ENCODE measurements at regions not wholly inside any gene's neighbourhood (a gene's known extent, or its start where the extent isn't known, plus 50 kb on each side); places are given as distances from the start of the nearest gene placed in this dataset.
"Not testable (repeated sequence)": the region's sequence is repeated elsewhere in the genome, so short reads cannot be mapped to it uniquely, and the experiment has no call there.

GRCh38 chr6:134821928-134822864, 127.7 kb downstream of the ALDH8A1 start:
- DNase-seq (ENCODE audit: low read depth): no peak

DNA sequence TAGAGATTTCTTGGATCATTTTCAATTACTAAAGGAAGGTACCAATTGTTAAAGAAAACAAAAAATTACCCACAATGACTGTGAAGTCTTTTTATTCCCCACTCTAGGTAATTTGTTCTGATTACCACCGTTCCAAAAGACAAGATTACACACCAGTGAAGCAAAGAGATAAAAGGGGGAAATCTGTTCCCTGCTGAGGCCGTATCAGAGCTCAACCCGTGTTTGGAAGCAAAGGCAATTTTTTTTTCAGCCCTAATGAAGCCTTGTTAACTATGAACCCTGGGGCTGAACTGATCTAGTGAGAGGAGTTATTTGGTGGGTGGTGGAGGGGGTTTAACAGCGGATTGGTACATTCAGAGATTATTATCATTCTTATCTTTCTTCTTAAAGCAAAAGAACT, 128.5 kb downstream of the ALDH8A1 start:
- DNase-seq (ENCODE audit: low read depth): no peak

GRCh38 chr6:134819863-134820800, 129.8 kb downstream of the ALDH8A1 start:
- DNase-seq (ENCODE audit: low read depth): no peak

- DNase-seq (ENCODE audit: low read depth): no peak
These were observed 130.7 kb downstream of the ALDH8A1 start for GRCh38 chr6:134819236-134819635.

DNA sequence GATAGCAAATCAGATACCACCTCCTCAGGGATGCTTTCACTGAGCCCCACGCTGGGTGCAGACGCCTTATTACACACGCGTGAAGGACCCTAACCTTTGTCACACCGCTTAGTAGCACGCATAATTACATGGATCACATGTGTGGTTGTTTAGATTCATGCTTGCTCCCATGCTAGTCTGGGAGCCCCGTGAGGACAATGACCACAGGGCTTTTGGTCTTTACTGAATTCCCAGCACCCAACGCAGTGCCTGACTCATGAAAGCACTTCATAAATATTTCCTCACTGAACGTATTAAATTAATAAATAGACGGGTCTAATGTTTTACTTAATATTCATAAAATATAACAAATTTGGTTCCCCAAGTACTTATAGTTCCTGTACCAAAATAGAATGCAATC, 132.5 kb downstream of the ALDH8A1 start:
- no peak for DNase-seq (ENCODE audit: low read depth)

- no peak for DNase-seq (ENCODE audit: low read depth)
These were observed 133.1 kb downstream of the ALDH8A1 start for GRCh38 chr6:134816780-134817179.

DNA sequence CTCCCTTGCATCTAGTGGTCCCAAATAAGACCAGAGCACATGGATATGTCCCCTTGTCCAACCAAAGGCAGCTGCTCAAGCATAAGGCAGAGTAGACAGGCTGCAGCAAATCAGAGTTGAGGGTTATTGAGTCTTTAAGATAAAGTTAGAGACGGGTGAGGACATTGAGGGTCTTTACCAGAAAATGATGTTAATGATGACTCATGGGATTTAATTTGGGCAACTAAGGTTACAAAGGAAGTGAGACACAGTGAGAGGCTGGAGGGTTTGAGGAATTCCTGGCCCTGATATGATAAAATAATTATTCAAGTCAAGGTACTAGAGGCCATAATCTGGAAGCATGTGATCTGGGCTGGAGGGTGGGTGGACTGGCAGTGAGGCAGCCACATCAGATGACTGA, 133.6 kb downstream of the ALDH8A1 start:
- DNase-seq (ENCODE audit: low read depth): no peak

GRCh38 chr6:134814076-134814695, 135.7 kb downstream of the ALDH8A1 start:
- DNase-seq (ENCODE audit: low read depth): no peak

GRCh38 chr6:134813146-134813545, 136.8 kb downstream of the ALDH8A1 start:
- DNase-seq (ENCODE audit: low read depth): no peak

DNA sequence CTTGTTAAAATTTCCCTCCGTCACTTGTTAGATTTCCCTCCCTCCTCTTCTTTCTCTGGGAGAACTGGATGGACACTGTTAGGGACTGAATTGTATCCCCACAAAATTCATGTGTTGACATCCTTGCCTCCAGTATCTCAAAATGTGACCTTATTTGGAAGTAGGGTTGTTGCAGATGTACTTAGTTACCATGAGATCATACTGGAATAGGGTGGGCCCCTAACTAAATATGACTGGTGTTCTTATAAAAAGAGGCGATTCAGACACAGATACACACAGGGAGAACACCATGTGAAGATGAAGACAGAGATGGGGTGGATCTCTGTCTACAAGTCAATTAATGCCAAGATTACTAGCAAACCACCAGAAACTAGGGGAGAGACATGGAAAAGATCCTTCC, 139.5 kb downstream of the ALDH8A1 start:
- DNase-seq (ENCODE audit: low read depth): no peak

GRCh38 chr6:134809130-134809529, 140.8 kb downstream of the ALDH8A1 start:
- DNase-seq (ENCODE audit: low read depth): no peak

GRCh38 chr6:134806180-134806798, 143.6 kb downstream of the ALDH8A1 start:
- no peak for DNase-seq (ENCODE audit: low read depth)

DNA sequence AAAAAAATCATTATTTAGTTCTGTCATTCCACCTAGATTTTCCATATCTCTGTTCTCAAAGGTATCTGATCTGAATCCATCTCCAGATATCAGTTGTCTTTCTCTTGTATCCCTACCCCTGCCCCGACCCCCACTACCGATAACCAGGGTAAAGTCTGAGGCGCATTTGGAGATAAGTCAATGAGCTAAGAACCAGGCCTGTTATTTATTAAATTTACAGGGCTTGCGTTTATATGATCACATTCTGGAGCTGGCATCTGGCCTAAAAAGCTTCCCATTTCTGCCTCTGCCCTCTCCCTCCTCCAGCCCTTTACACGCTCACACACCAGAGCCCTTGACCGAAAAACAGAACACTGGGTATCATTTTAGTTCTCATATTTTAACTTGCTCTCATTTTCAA, 144.7 kb downstream of the ALDH8A1 start:
- DNase-seq (ENCODE audit: low read depth): no peak

DNA sequence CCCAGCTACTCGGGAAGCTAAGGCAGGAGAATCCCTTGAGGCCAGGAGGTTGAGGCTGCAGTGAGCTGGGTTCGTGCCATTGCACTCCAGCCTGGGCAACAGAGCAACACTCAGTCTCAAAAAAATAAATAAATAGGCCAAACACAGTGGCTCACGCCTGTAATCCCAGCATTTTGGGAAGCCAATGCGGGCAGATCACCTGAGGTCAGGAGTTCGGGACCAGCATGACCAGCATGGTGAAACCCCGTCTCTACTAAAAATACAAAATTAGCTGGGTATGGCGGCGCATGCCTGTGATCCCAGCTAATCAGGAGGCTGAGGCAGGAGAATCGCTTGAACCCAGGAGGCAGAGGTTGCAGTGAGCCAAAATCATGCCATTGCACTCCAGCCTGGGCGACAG, 145.6 kb downstream of the ALDH8A1 start:
- DNase-seq (ENCODE audit: low read depth): not testable (repeated sequence)

DNA sequence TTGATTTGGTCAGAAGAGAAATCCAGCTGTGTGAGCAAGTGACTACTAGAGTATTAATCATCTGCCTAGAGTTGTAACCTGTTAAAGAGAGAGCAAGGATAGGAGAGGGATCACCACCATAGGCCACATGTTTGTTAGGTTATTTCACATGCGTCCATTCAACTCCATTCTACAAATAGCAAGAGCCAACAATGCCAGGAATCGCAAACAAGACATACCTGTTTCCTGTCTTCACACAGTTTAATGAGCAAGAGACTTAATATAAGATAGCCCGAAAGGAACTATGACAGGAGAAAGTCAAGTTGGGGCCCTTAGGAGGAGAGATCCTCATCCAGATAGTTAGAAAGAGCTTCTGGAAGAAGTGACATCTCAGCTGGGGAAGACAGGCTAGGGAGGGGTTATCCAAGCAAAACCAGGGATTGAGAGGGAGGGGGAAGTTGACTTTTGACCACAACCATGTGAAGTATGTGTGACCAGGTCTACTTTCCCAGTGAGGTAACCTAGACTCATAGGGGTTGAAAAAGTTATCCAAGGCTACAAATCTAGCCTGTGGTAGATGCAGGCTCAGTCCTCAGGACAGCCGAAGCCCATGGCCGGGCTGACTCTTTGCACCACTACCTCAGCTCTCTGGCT, 147.4 kb downstream of the ALDH8A1 start:
- DNase-seq (ENCODE audit: low read depth): no peak

DNA sequence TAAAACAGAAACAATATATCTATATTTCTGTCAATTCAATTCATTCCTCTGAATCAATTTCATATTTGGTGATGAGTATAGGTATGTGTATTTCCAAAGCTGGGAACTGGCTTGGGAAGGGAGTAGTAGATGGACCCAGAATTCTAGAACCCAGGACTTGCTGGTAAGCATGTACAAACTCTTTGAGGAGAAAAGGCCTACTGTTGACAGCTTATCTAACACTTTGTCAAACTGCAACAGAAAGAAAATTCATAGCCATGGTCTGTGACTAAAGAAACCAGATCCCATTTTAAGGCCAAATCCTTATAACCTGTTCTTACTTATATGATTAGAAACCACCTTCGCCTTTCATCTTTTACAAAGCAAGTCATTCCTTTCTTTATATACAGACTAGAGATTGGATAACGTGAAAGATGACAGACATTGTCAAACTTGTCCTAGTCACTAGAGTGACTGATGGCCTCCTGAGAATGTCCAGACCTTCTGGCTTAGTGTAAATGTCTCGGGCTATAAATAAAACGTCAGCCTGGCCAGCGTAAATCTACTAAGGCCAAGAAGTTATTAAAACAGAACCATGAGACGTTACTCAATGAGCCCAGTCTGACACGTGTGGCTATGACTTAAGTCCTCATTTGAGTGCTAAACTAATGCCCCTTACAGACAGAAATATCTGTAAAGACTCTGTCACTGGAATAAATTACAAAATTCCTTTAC, 152.3 kb downstream of the ALDH8A1 start:
- no peak for DNase-seq (ENCODE audit: low read depth)

DNA sequence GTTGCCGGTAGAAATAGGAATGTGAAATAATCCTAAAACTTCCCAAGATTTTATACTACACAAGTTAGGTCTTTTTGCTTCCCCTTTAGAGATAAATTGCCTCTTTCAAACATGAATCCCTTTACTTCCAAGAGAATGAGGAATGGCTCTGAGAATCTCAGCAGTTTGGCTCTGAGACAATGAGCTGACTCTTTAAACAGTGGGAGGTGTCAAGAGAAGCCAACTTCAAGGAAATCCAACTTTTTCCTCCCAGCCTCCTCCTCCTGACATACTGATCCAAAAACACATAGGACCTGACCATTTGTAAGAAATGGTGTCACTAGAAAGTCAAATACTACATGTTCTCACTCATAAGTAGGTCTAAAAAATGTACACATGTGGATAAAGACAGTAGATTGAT, 154.2 kb downstream of the ALDH8A1 start:
- DNase-seq (ENCODE audit: low read depth): no peak

- no peak for DNase-seq (ENCODE audit: low read depth)
These were observed 154.9 kb downstream of the ALDH8A1 start for GRCh38 chr6:134795001-134795400.

GRCh38 chr6:134791243-134791843, 158.6 kb downstream of the ALDH8A1 start:
- DNase-seq (ENCODE audit: low read depth): not testable (repeated sequence)

GRCh38 chr6:134787261-134787877, 162.5 kb downstream of the ALDH8A1 start:
- no peak for DNase-seq (ENCODE audit: low read depth)
